Activated naive CD8-positive, alpha-beta T cell (primary cell): ENCODE measurements at regions not wholly inside any gene's neighbourhood (a gene's known extent, or its start where the extent isn't known, plus 50 kb on each side); places are given as distances from the start of the nearest gene placed in this dataset.
"Not testable (repeated sequence)": the region's sequence is repeated elsewhere in the genome, so short reads cannot be mapped to it uniquely, and the experiment has no call there.

Experiments used
- H3K27ac Mint-ChIP-seq: one replicate; pipeline ENCODE4 v1.8.0; 2021; ENCODE audit warnings: mixed read lengths
- H3K27me3 Mint-ChIP-seq: one replicate; pipeline ENCODE4 v1.8.0; 2021; ENCODE audit warnings: mixed read lengths
- H3K36me3 Mint-ChIP-seq: one replicate; pipeline ENCODE4 v1.8.0; 2021; ENCODE audit warnings: mixed read lengths
- H3K4me1 Mint-ChIP-seq: one replicate; pipeline ENCODE4 v1.8.0; 2021; ENCODE audit warnings: low read depth, mixed read lengths
- H3K4me3 Mint-ChIP-seq: one replicate; pipeline ENCODE4 v1.8.0; 2021; ENCODE audit warnings: mild to moderate bottlenecking, mixed read lengths
- H3K9me3 Mint-ChIP-seq: one replicate; pipeline ENCODE4 v1.8.0; 2021; ENCODE audit warnings: low read depth, mixed read lengths

GRCh38 chr7:54429111-54429510 lies 113.1 kb upstream of the VSTM2A start:
- no peak overlapping the region for H3K4me3 Mint-ChIP-seq
- no peaks in the 10 kb centered on the region for H3K27me3 Mint-ChIP-seq
- peaks cover 5% of the 10 kb centered on the region for H3K9me3 Mint-ChIP-seq
- H3K36me3 Mint-ChIP-seq = no peaks in the 10 kb centered on the region
- no peaks in the 10 kb centered on the region for H3K4me1 Mint-ChIP-seq
- no peak overlapping the region for H3K27ac Mint-ChIP-seq

DNA sequence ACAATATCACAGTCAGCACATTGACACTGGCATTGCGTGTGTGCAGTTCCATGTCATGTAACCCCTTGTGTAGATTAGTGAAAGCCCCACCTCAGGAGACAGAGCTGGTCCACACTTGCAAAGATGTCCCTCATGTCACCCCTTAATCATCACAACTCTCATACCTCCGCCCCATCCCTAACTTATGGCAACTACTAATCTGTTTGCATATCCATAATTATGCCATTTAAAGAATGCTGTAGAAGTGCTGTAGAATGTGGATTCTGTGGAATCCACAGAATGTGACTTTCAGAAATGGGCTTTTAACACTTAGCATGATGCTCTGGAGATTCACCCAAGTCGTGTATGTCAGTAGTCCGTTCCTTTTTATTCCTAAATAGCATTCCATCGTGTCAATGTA lies 102.8 kb upstream of the VSTM2A start:
- Mint-ChIP-seq H3K36me3 (no peaks in the 10 kb centered on the region), H3K4me1 (no peaks in the 10 kb centered on the region), H3K27ac (no peak overlapping the region), H3K27me3 (no peaks in the 10 kb centered on the region), H3K4me3 (no peak overlapping the region), H3K9me3 (peaks cover 12% of the 10 kb centered on the region)

DNA sequence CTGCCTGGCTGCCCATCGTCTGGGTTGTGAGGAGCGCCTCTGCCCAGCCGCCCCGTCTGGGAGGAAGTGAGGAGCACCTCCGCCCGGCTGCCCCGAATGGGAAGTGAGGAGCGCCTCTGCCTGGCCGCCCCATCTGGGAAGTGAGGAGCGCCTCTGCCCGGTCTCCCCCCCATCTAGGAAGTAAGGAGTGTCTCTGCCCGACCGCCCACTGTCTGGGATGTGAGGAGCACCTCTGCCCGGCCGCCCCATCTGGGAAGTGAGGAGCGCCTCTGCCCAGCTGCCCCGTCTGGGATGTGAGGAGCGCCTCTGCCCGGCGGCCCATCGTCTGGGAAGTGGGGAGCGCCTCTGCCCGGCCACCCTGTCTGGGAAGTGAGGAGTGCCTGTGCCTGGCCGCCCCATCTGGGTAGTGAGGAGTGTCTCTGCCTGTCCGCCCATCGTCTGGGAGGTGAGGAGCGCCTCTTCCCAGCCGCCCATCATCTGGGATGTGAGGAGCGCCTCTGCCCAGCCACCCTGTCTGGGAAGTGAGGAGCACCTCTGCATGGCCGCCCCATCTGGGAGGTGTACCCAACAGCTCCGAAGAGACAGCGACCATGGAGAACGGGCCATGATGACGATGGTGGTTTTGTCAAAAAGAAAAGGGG lies 98.0 kb upstream of the VSTM2A start:
- not testable (repeated sequence) for H3K4me3 Mint-ChIP-seq, H3K36me3 Mint-ChIP-seq, H3K27ac Mint-ChIP-seq, H3K4me1 Mint-ChIP-seq, H3K27me3 Mint-ChIP-seq, H3K9me3 Mint-ChIP-seq

- H3K4me3 Mint-ChIP-seq, H3K27me3 Mint-ChIP-seq, H3K27ac Mint-ChIP-seq, H3K4me1 Mint-ChIP-seq, H3K36me3 Mint-ChIP-seq: not testable (repeated sequence)
- peaks cover 15% of the 10 kb centered on the region for H3K9me3 Mint-ChIP-seq
Measured at GRCh38 chr7:54453168-54453567, 89.0 kb upstream of the VSTM2A start.

- not testable (repeated sequence) for H3K27ac Mint-ChIP-seq, H3K36me3 Mint-ChIP-seq, H3K4me1 Mint-ChIP-seq, H3K4me3 Mint-ChIP-seq, H3K27me3 Mint-ChIP-seq
- H3K9me3 Mint-ChIP-seq = peaks cover 15% of the 10 kb centered on the region
Measured at GRCh38 chr7:54454700-54455099, 87.5 kb upstream of the VSTM2A start.

GRCh38 chr7:54465095-54465494 lies 77.1 kb upstream of the VSTM2A start:
- Mint-ChIP-seq H3K4me1 (no peaks in the 10 kb centered on the region), H3K27ac (no peak overlapping the region), H3K27me3 (no peaks in the 10 kb centered on the region), H3K4me3 (no peak overlapping the region), H3K9me3 (peaks cover 19% of the 10 kb centered on the region), H3K36me3 (no peaks in the 10 kb centered on the region)

DNA sequence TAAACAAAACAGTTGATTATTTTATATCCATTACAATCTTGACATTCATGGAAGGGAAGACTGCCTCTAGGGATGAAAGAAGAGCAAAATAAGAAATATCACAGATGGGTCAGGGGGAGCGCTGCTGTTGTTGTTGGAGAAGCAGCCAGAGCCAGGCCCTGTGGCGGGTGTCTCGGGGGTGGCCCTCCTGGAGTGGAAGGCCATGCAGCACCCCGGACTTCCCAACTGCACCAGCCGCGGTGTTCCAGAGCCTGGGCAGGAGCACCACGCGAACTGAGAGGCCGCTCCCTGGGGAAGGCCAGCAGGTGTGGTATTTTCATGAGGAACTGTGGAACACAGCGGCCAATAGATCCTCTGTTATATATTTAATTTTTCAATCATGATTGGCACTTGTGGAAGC lies 72.4 kb upstream of the VSTM2A start:
- no peaks in the 10 kb centered on the region for H3K36me3 Mint-ChIP-seq
- no peak overlapping the region for H3K4me3 Mint-ChIP-seq
- no peaks in the 10 kb centered on the region for H3K4me1 Mint-ChIP-seq
- H3K27ac Mint-ChIP-seq = no peak overlapping the region
- H3K9me3 Mint-ChIP-seq = peaks cover 16% of the 10 kb centered on the region
- no peaks in the 10 kb centered on the region for H3K27me3 Mint-ChIP-seq

- Mint-ChIP-seq H3K4me3 (no peak overlapping the region), H3K27me3 (no peaks in the 10 kb centered on the region), H3K4me1 (no peaks in the 10 kb centered on the region), H3K9me3 (peaks cover 10% of the 10 kb centered on the region), H3K27ac (no peak overlapping the region), H3K36me3 (no peaks in the 10 kb centered on the region)
Measured at GRCh38 chr7:54476609-54477008, 65.6 kb upstream of the VSTM2A start.

DNA sequence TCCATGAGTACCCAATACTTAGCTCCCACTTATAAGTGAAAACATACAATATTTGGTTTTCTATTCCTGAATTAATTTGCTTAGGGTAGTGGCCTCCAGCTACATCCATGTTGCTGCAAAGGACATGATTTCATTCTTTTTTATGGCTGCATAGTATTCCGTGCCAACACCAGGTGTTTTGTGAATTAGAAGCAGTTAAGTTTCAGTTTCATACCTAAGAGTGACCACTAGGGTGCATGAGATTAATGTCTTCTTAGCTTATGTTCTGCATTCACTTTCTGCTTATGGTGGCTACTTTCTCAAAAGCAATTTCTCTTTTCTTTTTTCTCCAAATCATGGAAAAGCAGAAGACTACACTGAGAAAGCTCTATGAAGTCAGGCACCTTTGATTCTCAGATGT lies 65.1 kb upstream of the VSTM2A start:
- H3K36me3 Mint-ChIP-seq = no peaks in the 10 kb centered on the region
- no peak overlapping the region for H3K4me3 Mint-ChIP-seq
- peaks cover 12% of the 10 kb centered on the region for H3K9me3 Mint-ChIP-seq
- H3K27me3 Mint-ChIP-seq = no peaks in the 10 kb centered on the region
- no peak overlapping the region for H3K27ac Mint-ChIP-seq
- H3K4me1 Mint-ChIP-seq = no peaks in the 10 kb centered on the region

DNA sequence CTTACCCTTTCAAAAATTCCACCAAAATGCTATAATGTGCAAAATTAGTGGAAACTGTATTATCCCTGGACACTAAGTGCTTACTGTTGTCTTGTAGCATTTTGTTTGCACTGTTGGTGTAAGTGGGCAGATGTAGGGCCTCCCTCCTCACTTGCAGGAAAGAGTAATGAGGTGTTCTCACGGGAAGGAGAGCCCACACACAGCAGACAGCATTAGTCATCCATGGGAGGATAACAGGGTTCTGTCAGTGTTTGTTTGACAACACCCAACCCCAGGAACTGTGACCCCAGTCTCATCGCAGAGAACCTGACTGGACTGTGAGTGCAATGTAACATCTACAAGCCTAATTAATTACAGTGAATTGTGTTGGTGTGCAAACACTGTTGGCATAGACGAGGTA lies 58.7 kb upstream of the VSTM2A start:
- H3K9me3 Mint-ChIP-seq = peaks cover 21% of the 10 kb centered on the region
- H3K27me3 Mint-ChIP-seq = no peaks in the 10 kb centered on the region
- no peak overlapping the region for H3K4me3 Mint-ChIP-seq
- H3K27ac Mint-ChIP-seq = no peak overlapping the region
- no peaks in the 10 kb centered on the region for H3K36me3 Mint-ChIP-seq
- H3K4me1 Mint-ChIP-seq = no peaks in the 10 kb centered on the region

- Mint-ChIP-seq H3K27me3 (no peaks in the 10 kb centered on the region), H3K9me3 (peaks cover 21% of the 10 kb centered on the region), H3K36me3 (no peaks in the 10 kb centered on the region), H3K4me3 (no peak overlapping the region), H3K4me1 (no peaks in the 10 kb centered on the region), H3K27ac (no peak overlapping the region)
Measured at GRCh38 chr7:54485044-54485443, 57.1 kb upstream of the VSTM2A start.
